NB4 (cell line): ENCODE measurements at regions not wholly inside any gene's neighbourhood (a gene's known extent, or its start where the extent isn't known, plus 50 kb on each side); places are given as distances from the start of the nearest gene placed in this dataset.

Source experiments
- CTCF ChIP-seq: IDR thresholded peaks from one replicate; pipeline ENCODE4 v1.5.1; 2012; ENCODE audit warnings: low read depth, low read length
- POLR2A ChIP-seq: IDR thresholded peaks from 2 replicates; pipeline ENCODE4 v1.6.1; 2011; ENCODE audit warnings: mild to moderate bottlenecking; ENCODE audit not compliant: insufficient read length; ENCODE audit errors: extremely low read depth

GRCh38 chr1:80536461-80536860, 1264.3 kb upstream of the ADGRL2 start:
- TF ChIP-seq CTCF (no peak), POLR2A (no peak)
